ENCODE measurements at regions not wholly inside any gene's neighbourhood (a gene's known extent, or its start where the extent isn't known, plus 50 kb on each side); places are given as distances from the start of the nearest gene placed in this dataset.
A peak's percentile ranks its signal among the peaks of the same experiment; 100 is the strongest.

DNA sequence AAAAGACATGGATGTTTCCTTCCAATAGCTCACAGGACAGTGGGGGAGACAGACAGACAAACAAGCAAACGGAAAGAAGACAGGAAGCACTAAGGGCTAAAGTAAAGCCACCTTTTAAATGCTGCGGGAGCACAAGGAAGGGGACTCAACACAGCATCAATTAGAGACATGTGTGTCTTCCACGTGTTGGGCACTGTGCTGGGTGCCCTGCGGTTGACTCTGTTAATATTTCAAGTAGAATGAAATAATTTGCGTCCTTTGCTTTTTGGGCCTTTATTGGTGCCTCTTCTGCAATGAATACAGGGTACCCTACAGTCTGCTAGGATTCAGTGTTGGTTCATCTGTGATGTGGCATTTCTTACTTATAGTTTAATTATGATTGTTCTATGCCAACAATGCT lies 90.9 kb upstream of the CPM start:
- peak overlapping the region; percentile 55 for H3K27ac Mint-ChIP-seq (ENCODE audit: unreplicated experiment)
- CTCF ChIA-PET = interaction anchor here (1.0 to 1.6 kb wide), 4 partner anchors 9 to 54 kb away, joined by 3 to 6 read pairs (median 4); no protein-coding TSS in a partner anchor
- peak overlapping the region; percentile 12 for H3K4me3 Mint-ChIP-seq (ENCODE audit: low read depth, unreplicated experiment)
- no peaks in the 10 kb centered on the region for H3K36me3 Mint-ChIP-seq (ENCODE audit: insufficient read depth, unreplicated experiment)
- peaks cover 2% of the 10 kb centered on the region for H3K9me3 Mint-ChIP-seq (ENCODE audit: low read depth, unreplicated experiment)
- peaks cover 37% of the 10 kb centered on the region for H3K4me1 Mint-ChIP-seq (ENCODE audit: low read depth, unreplicated experiment)
- DNase-seq = no peak
- no peaks in the 10 kb centered on the region for H3K27me3 Mint-ChIP-seq (ENCODE audit: unreplicated experiment)
- TF ChIP-seq, protein P1, sequence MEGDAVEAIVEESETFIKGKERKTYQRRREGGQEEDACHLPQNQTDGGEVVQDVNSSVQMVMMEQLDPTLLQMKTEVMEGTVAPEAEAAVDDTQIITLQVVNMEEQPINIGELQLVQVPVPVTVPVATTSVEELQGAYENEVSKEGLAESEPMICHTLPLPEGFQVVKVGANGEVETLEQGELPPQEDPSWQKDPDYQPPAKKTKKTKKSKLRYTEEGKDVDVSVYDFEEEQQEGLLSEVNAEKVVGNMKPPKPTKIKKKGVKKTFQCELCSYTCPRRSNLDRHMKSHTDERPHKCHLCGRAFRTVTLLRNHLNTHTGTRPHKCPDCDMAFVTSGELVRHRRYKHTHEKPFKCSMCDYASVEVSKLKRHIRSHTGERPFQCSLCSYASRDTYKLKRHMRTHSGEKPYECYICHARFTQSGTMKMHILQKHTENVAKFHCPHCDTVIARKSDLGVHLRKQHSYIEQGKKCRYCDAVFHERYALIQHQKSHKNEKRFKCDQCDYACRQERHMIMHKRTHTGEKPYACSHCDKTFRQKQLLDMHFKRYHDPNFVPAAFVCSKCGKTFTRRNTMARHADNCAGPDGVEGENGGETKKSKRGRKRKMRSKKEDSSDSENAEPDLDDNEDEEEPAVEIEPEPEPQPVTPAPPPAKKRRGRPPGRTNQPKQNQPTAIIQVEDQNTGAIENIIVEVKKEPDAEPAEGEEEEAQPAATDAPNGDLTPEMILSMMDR (IDR thresholded peaks at IDR 0.05; ENCODE audit: unreplicated experiment) = no peak
- intact Hi-C loops (cut with micrococcal nuclease; ENCODE audit: unreplicated experiment) = loop anchor here (2.0 to 5.0 kb wide), 2 partner anchors 45 to 47 kb away; no protein-coding TSS in a partner anchor
- no TSS peak for BruUV-seq (replicated peaks)

DNA sequence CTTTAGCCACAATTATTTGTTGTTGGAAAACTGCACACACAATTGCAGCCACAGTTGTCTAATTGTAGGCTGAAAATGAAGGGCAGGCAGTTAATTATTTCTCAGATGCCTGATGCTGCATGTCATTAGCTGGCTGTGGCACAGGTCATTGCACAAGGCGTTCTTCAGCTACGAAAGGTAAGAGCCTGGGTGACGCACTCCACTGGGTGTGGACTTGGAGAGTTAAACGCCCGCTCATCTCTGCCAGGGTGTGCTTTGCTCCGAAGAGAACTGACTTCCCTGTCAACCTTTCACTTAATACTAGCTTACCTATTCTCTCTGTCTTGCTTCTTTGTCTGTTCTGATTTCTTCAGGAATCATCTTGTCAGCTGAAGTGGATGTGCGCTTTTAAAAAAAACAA lies 91.4 kb upstream of the CPM start:
- Mint-ChIP-seq H3K27me3 (ENCODE audit: unreplicated experiment) (no peaks in the 10 kb centered on the region), H3K9me3 (ENCODE audit: low read depth, unreplicated experiment) (peaks cover 2% of the 10 kb centered on the region), H3K27ac (ENCODE audit: unreplicated experiment) (peak overlapping the region; percentile 75), H3K4me1 (ENCODE audit: low read depth, unreplicated experiment) (peaks cover 37% of the 10 kb centered on the region), H3K4me3 (ENCODE audit: low read depth, unreplicated experiment) (peak overlapping the region; percentile 5), H3K36me3 (ENCODE audit: insufficient read depth, unreplicated experiment) (no peaks in the 10 kb centered on the region)
- intact Hi-C loops (cut with micrococcal nuclease; ENCODE audit: unreplicated experiment) = loop anchor here (2.0 to 5.0 kb wide), 2 partner anchors 44 to 47 kb away; no protein-coding TSS in a partner anchor
- BruUV-seq (replicated peaks) = no TSS peak
- CTCF ChIA-PET = interaction anchor here (1.0 to 1.6 kb wide), 4 partner anchors 9 to 54 kb away, joined by 3 to 6 read pairs (median 4); no protein-coding TSS in a partner anchor
- TF ChIP-seq, protein P1 (IDR thresholded peaks at IDR 0.05; ENCODE audit: unreplicated experiment) = no peak
- peak; percentile 90 for DNase-seq

DNA sequence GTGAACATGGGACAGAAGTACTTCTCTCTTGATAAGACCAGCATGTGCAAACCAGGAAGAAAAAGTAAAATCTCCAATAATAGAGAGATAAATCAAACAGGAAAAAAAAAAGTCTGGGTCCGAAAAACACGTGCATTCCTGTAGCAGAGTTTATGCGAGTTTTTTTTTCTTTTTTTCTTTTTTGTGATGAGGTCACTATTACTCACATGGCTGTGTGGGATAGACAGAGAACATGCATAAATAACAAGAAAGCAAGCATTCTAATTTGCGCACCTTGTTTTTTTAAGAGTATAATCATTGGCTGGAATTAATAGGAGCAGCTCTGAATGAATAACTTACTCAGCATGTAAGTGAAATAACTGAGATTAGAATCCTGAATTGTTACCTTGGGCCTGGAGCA lies 91.9 kb upstream of the CPM start:
- BruUV-seq (replicated peaks) = TSS peak; percentile 99
- no peak for DNase-seq
- H3K36me3 Mint-ChIP-seq (ENCODE audit: insufficient read depth, unreplicated experiment) = no peaks in the 10 kb centered on the region
- H3K27me3 Mint-ChIP-seq (ENCODE audit: unreplicated experiment) = no peaks in the 10 kb centered on the region
- H3K9me3 Mint-ChIP-seq (ENCODE audit: low read depth, unreplicated experiment) = peaks cover 2% of the 10 kb centered on the region
- CTCF ChIA-PET = interaction anchor here (1.0 to 1.6 kb wide), 4 partner anchors 10 to 55 kb away, joined by 3 to 6 read pairs (median 4); no protein-coding TSS in a partner anchor
- TF ChIP-seq, protein P1 (IDR thresholded peaks at IDR 0.05; ENCODE audit: unreplicated experiment) = no peak
- peak overlapping the region; percentile 75 for H3K27ac Mint-ChIP-seq (ENCODE audit: unreplicated experiment)
- H3K4me1 Mint-ChIP-seq (ENCODE audit: low read depth, unreplicated experiment) = peaks cover 37% of the 10 kb centered on the region
- intact Hi-C loops (cut with micrococcal nuclease; ENCODE audit: unreplicated experiment) = loop anchor here (2.0 to 5.0 kb wide), 2 partner anchors 44 to 48 kb away; no protein-coding TSS in a partner anchor
- peak overlapping the region; percentile 5 for H3K4me3 Mint-ChIP-seq (ENCODE audit: low read depth, unreplicated experiment)

DNA sequence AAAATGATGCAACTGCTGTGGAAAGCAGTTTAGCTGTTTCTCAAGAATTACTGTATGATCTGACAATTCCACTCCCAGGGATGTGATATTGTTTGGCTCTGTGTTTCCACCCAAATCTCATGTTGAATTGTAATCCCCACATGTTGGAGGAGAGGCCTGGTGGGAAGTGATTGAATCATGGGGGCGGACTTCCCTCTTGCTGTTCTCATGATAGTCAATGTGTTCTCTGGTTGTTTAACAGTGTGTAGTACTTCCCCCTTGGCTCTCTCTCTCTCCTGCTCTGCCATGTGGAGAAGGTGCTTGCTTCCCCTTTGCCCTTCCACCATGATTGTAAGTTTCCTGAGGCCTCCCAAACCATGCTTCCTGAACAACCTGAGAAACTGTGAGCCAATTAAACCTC lies 93.4 kb upstream of the CPM start:
- Mint-ChIP-seq H3K4me1 (ENCODE audit: low read depth, unreplicated experiment) (peaks cover 37% of the 10 kb centered on the region), H3K27me3 (ENCODE audit: unreplicated experiment) (no peaks in the 10 kb centered on the region), H3K9me3 (ENCODE audit: low read depth, unreplicated experiment) (no peaks in the 10 kb centered on the region), H3K4me3 (ENCODE audit: low read depth, unreplicated experiment) (no peak overlapping the region), H3K36me3 (ENCODE audit: insufficient read depth, unreplicated experiment) (no peaks in the 10 kb centered on the region), H3K27ac (ENCODE audit: unreplicated experiment) (peak overlapping the region; percentile 15)
- no TSS peak for BruUV-seq (replicated peaks)
- no peak for DNase-seq
- intact Hi-C loops (cut with micrococcal nuclease; ENCODE audit: unreplicated experiment) = no loop called here
- TF ChIP-seq, protein P1 (IDR thresholded peaks at IDR 0.05; ENCODE audit: unreplicated experiment) = no peak
- CTCF ChIA-PET = no interaction called here
